Right lobe of liver (tissue), 6 donors: ENCODE measurements at regions not wholly inside any gene's neighbourhood (a gene's known extent, or its start where the extent isn't known, plus 50 kb on each side); places are given as distances from the start of the nearest gene placed in this dataset.

Source experiments
- ATAC-seq, 4 donors: fragments of 200-7000 bp; cut with Tn5 transposase; one replicate each; pipeline ENCODE4 v1.9.1; 2020; ENCODE audit warnings: mild to moderate bottlenecking in 4 of 4, moderate library complexity in 4 of 4
- DNase-seq, 3 donors: peaks; one replicate each; pipeline ENCODE4 v3.0.0-alpha.2; 2020
- H3K27ac ChIP-seq, 3 donors: fragments of 200-600 bp; one replicate each; pipeline ENCODE4 v1.8.0; 2022
- H3K27me3 ChIP-seq, 2 donors: fragments of 200-600 bp; one replicate each; pipeline ENCODE4 v1.8.0; 2022
- H3K36me3 ChIP-seq, 4 donors: fragments of 200-600 bp; sonication (generic) in 1 of 4; one replicate each; pipeline versions ENCODE4 v1.5.1 to v1.8.0; 2017 to 2022; ENCODE audit warnings: control low read depth in 1 of 4
- H3K4me1 ChIP-seq, 4 donors: fragments of 200-600 bp; sonication (generic) in 1 of 4; one replicate each; pipeline versions ENCODE4 v1.5.1 to v1.8.0; 2017 to 2022; ENCODE audit warnings: control low read depth in 1 of 4
- H3K4me3 ChIP-seq, 3 donors: fragments of 200-600 bp; one replicate each; pipeline ENCODE4 v1.8.0; 2022
- H3K9me3 ChIP-seq, 4 donors: fragments of 200-600 bp; sonication (generic) in 1 of 4; one replicate each; pipeline versions ENCODE4 v1.5.1 to v1.8.0; 2017 to 2022; ENCODE audit warnings: control low read depth in 1 of 4
- CTCF ChIP-seq, 4 donors: fragments of 200-600 bp in 3 of 4; fragments of 450-650 bp in 1 of 4; IDR thresholded peaks; one replicate each; pipeline versions ENCODE4 v1.5.1 to v1.8.0; 2016 to 2022; ENCODE audit warnings: antibody characterized with exemption in 4 of 4, mild to moderate bottlenecking in 2 of 4
- POLR2A ChIP-seq: fragments of 450-650 bp; IDR thresholded peaks from one replicate; pipeline ENCODE4 v1.6.1; 2017; ENCODE audit warnings: antibody characterized with exemption, mild to moderate bottlenecking
- WGBS: methylation state at CpG from one replicate; pipeline ENCODE4 v1.1.6; 2018; ENCODE audit warnings: low coverage, low lambda C conversion rate; ENCODE audit not compliant: insufficient coverage; ENCODE audit errors: missing lambda C conversion rate; 5-methylcytosine and 5-hydroxymethylcytosine counted together
- intact Hi-C, 2 donors: fragments of 100-400 bp; cut with DNase I; formaldehyde crosslinking; loops; one replicate each; pipeline versions ENCODE4 v1.11.2 to v1.14.1; 2022
- donor health status: DM: no; HTN: yes; CAD: no.
- donor health status: DM: no; HTN: no; CAD: no.
- donor health status: DM: no; HTN: no; CAD: no.
- donor health status: DM: no; HTN: yes; CAD: no.
- donor health status: DM: no; HTN: yes; CAD: no.

- Histone ChIP-seq H3K27me3 (no peaks in the 10 kb centered on the region), H3K4me1 (peaks cover 0 to 10% (median 5%) of the 10 kb centered on the region in 4 donors), H3K27ac (no peak overlapping the region), H3K4me3 (no peak overlapping the region), H3K36me3 (no peaks in the 10 kb centered on the region), H3K9me3 (no peaks in the 10 kb centered on the region)
- intact Hi-C loops = no loop called here
- DNase-seq = no peak
- ATAC-seq = no peak
- WGBS = 37% methylated on average over 2 of the region's 2 CpGs
- TF ChIP-seq POLR2A = no peak
- no peak for TF ChIP-seq CTCF (IDR thresholded peaks at IDR 0.05)
Observed at GRCh38 chr11:45361551-45361950, 75.4 kb upstream of the SYT13 start.

GRCh38 chr11:45355706-45356041, 69.5 kb upstream of the SYT13 start:
- Histone ChIP-seq H3K27me3 (peaks cover 0 to 4% of the 10 kb centered on the region in 2 donors), H3K36me3 (no peaks in the 10 kb centered on the region), H3K4me1 (no peaks in the 10 kb centered on the region), H3K27ac (no peak overlapping the region), H3K4me3 (peak overlapping the region; percentile 36 to 61 (median 50)), H3K9me3 (no peaks in the 10 kb centered on the region)
- ATAC-seq (no peak), DNase-seq (no peak)
- TF ChIP-seq POLR2A = no peak
- intact Hi-C loops = no loop called here
- 27% methylated on average over 4 of the region's 5 CpGs for WGBS

- Histone ChIP-seq H3K36me3 (no peaks in the 10 kb centered on the region), H3K27ac (no peak overlapping the region), H3K4me1 (no peaks in the 10 kb centered on the region), H3K4me3 (peak overlapping the region; percentile 36 to 61 (median 50)), H3K27me3 (peaks cover 0 to 4% of the 10 kb centered on the region in 2 donors), H3K9me3 (no peaks in the 10 kb centered on the region)
- no peak for TF ChIP-seq POLR2A
- TF ChIP-seq CTCF (IDR thresholded peaks at IDR 0.05) = no peak
- ATAC-seq (peak; percentile 74 to 87 (median 82)), DNase-seq (peak; percentile 72 to 77 (median 73))
- intact Hi-C loops = no loop called here
- 14% methylated on average over 17 of the region's 30 CpGs for WGBS
Observed at GRCh38 chr11:45354976-45355705, 69.0 kb upstream of the SYT13 start.

- DNase-seq = no peak
- ATAC-seq = no peak
- Histone ChIP-seq H3K27me3 (peaks cover 0 to 4% of the 10 kb centered on the region in 2 donors), H3K36me3 (no peaks in the 10 kb centered on the region), H3K9me3 (no peaks in the 10 kb centered on the region), H3K4me3 (no peak overlapping the region), H3K27ac (no peak overlapping the region), H3K4me1 (no peaks in the 10 kb centered on the region)
- no peak for TF ChIP-seq CTCF (IDR thresholded peaks at IDR 0.05)
- TF ChIP-seq POLR2A = no peak
- WGBS = 75% methylated on average over 1 of the region's 1 CpG
- intact Hi-C loops = no loop called here
Observed at GRCh38 chr11:45348729-45349128, 62.6 kb upstream of the SYT13 start.

- TF ChIP-seq CTCF (IDR thresholded peaks at IDR 0.05) (no peak), POLR2A (no peak)
- ATAC-seq (no peak), DNase-seq (no peak)
- WGBS = 50% methylated on average over 12 of the region's 12 CpGs
- no peaks in the 10 kb centered on the region for H3K36me3 ChIP-seq
- H3K4me1 ChIP-seq = no peaks in the 10 kb centered on the region
- H3K27me3 ChIP-seq = peaks cover 0 to 4% of the 10 kb centered on the region in 2 donors
- no peak overlapping the region for H3K4me3 ChIP-seq
- intact Hi-C loops = no loop called here
- no peak overlapping the region for H3K27ac ChIP-seq
- no peaks in the 10 kb centered on the region for H3K9me3 ChIP-seq
Observed at GRCh38 chr11:45347348-45348082, 61.4 kb upstream of the SYT13 start.
